ENCODE measurements at regions not wholly inside any gene's neighbourhood (a gene's known extent, or its start where the extent isn't known, plus 50 kb on each side); places are given as distances from the start of the nearest gene placed in this dataset.
A peak's percentile ranks its signal among the peaks of the same experiment; 100 is the strongest.

- Histone ChIP-seq H3K4me2 (ENCODE audit: low read length) (no peak overlapping the region), H3K4me3 (ENCODE audit: low read length) (no peak overlapping the region), H2AFZ (ENCODE audit: low read depth, low read length) (no peak overlapping the region), H3F3A (ENCODE audit: insufficient read depth, low read length, poor library complexity, severe bottlenecking) (no peaks in the 10 kb centered on the region), H4K20me1 (ENCODE audit: insufficient read depth) (no peaks in the 10 kb centered on the region), H3K9me2 (ENCODE audit: insufficient read depth, low read length) (no peaks in the 10 kb centered on the region), H3K36me3 (ENCODE audit: insufficient read depth, low read length) (no peaks in the 10 kb centered on the region), H3K27me3 (ENCODE audit: insufficient read depth, low read depth, low read length) (no peaks in the 10 kb centered on the region), H3K79me2 (replicated peaks; ENCODE audit: insufficient read depth, low read length) (no peaks in the 10 kb centered on the region), H3K27ac (ENCODE audit: low read length) (no peak overlapping the region), H3K9ac (ENCODE audit: low read length) (no peak overlapping the region), H3K9me3 (ENCODE audit: low read length) (no peaks in the 10 kb centered on the region)
- TF ChIP-seq EP300 (conservative IDR thresholded peaks at IDR 0.05; ENCODE audit: poor library complexity, severe bottlenecking) (no peak), EZH2 (IDR thresholded peaks at IDR 0.05; ENCODE audit: borderline replicate concordance, insufficient read depth, low read length, poor library complexity, severe bottlenecking) (no peak), TAF1 (IDR thresholded peaks at IDR 0.05; ENCODE audit: low read depth) (no peak), POLR2AphosphoS5 (IDR thresholded peaks at IDR 0.05) (no peak), RAD21 (conservative IDR thresholded peaks at IDR 0.05) (no peak), SMC3 (conservative IDR thresholded peaks at IDR 0.05; ENCODE audit: poor library complexity) (no peak), MXI1 (conservative IDR thresholded peaks at IDR 0.05; ENCODE audit: poor library complexity, severe bottlenecking) (no peak)
- TF ChIP-seq, protein P1, sequence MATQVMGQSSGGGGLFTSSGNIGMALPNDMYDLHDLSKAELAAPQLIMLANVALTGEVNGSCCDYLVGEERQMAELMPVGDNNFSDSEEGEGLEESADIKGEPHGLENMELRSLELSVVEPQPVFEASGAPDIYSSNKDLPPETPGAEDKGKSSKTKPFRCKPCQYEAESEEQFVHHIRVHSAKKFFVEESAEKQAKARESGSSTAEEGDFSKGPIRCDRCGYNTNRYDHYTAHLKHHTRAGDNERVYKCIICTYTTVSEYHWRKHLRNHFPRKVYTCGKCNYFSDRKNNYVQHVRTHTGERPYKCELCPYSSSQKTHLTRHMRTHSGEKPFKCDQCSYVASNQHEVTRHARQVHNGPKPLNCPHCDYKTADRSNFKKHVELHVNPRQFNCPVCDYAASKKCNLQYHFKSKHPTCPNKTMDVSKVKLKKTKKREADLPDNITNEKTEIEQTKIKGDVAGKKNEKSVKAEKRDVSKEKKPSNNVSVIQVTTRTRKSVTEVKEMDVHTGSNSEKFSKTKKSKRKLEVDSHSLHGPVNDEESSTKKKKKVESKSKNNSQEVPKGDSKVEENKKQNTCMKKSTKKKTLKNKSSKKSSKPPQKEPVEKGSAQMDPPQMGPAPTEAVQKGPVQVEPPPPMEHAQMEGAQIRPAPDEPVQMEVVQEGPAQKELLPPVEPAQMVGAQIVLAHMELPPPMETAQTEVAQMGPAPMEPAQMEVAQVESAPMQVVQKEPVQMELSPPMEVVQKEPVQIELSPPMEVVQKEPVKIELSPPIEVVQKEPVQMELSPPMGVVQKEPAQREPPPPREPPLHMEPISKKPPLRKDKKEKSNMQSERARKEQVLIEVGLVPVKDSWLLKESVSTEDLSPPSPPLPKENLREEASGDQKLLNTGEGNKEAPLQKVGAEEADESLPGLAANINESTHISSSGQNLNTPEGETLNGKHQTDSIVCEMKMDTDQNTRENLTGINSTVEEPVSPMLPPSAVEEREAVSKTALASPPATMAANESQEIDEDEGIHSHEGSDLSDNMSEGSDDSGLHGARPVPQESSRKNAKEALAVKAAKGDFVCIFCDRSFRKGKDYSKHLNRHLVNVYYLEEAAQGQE (IDR thresholded peaks at IDR 0.05; ENCODE audit: borderline replicate concordance), result no peak
- TF ChIP-seq, protein P2, sequence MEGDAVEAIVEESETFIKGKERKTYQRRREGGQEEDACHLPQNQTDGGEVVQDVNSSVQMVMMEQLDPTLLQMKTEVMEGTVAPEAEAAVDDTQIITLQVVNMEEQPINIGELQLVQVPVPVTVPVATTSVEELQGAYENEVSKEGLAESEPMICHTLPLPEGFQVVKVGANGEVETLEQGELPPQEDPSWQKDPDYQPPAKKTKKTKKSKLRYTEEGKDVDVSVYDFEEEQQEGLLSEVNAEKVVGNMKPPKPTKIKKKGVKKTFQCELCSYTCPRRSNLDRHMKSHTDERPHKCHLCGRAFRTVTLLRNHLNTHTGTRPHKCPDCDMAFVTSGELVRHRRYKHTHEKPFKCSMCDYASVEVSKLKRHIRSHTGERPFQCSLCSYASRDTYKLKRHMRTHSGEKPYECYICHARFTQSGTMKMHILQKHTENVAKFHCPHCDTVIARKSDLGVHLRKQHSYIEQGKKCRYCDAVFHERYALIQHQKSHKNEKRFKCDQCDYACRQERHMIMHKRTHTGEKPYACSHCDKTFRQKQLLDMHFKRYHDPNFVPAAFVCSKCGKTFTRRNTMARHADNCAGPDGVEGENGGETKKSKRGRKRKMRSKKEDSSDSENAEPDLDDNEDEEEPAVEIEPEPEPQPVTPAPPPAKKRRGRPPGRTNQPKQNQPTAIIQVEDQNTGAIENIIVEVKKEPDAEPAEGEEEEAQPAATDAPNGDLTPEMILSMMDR (IDR thresholded peaks at IDR 0.05; ENCODE audit: poor library complexity, severe bottlenecking), result no peak
Measured at GRCh38 chr5:97281257-97281656, 98.2 kb upstream of the RIOK2 start.

- no peak overlapping the region for H3K27ac ChIP-seq (ENCODE audit: low read length)
- no peak overlapping the region for H2AFZ ChIP-seq (ENCODE audit: low read depth, low read length)
- TF ChIP-seq RAD21 (conservative IDR thresholded peaks at IDR 0.05), result peak; percentile 92
- TF ChIP-seq EZH2 (IDR thresholded peaks at IDR 0.05; ENCODE audit: borderline replicate concordance, insufficient read depth, low read length, poor library complexity, severe bottlenecking), result no peak
- peak; percentile 90 for TF ChIP-seq SMC3 (conservative IDR thresholded peaks at IDR 0.05; ENCODE audit: poor library complexity)
- TF ChIP-seq, protein P2 (IDR thresholded peaks at IDR 0.05; ENCODE audit: poor library complexity, severe bottlenecking), result peak; percentile 87
- TF ChIP-seq MXI1 (conservative IDR thresholded peaks at IDR 0.05; ENCODE audit: poor library complexity, severe bottlenecking), result no peak
- TF ChIP-seq EP300 (conservative IDR thresholded peaks at IDR 0.05; ENCODE audit: poor library complexity, severe bottlenecking), result no peak
- TF ChIP-seq, protein P1 (IDR thresholded peaks at IDR 0.05; ENCODE audit: borderline replicate concordance), result no peak
- no peak for TF ChIP-seq POLR2AphosphoS5 (IDR thresholded peaks at IDR 0.05)
- no peak for TF ChIP-seq TAF1 (IDR thresholded peaks at IDR 0.05; ENCODE audit: low read depth)
Measured at GRCh38 chr5:97297063-97297703, 114.1 kb upstream of the RIOK2 start.

More at GRCh38 chr5:97297063-97297703, 114.1 kb upstream of the RIOK2 start:
- Histone ChIP-seq H3K27me3 (ENCODE audit: insufficient read depth, low read depth, low read length) (no peaks in the 10 kb centered on the region), H3K9ac (ENCODE audit: low read length) (no peak overlapping the region), H3K79me2 (replicated peaks; ENCODE audit: insufficient read depth, low read length) (no peaks in the 10 kb centered on the region), H4K20me1 (ENCODE audit: insufficient read depth) (no peaks in the 10 kb centered on the region), H3K4me2 (ENCODE audit: low read length) (no peak overlapping the region), H3F3A (ENCODE audit: insufficient read depth, low read length, poor library complexity, severe bottlenecking) (no peaks in the 10 kb centered on the region), H3K9me2 (ENCODE audit: insufficient read depth, low read length) (no peaks in the 10 kb centered on the region), H3K9me3 (ENCODE audit: low read length) (no peaks in the 10 kb centered on the region), H3K4me3 (ENCODE audit: low read length) (no peak overlapping the region), H3K36me3 (ENCODE audit: insufficient read depth, low read length) (no peaks in the 10 kb centered on the region)
